Kidney capillary endothelial cell (primary cell): ENCODE measurements at regions not wholly inside any gene's neighbourhood (a gene's known extent, or its start where the extent isn't known, plus 50 kb on each side); places are given as distances from the start of the nearest gene placed in this dataset.
"Not testable (repeated sequence)": the region's sequence is repeated elsewhere in the genome, so short reads cannot be mapped to it uniquely, and the experiment has no call there.

Source experiments
- DNase-seq: peaks from one replicate; pipeline ENCODE4 v3.0.0-alpha.2; 2018; ENCODE audit warnings: low spot score

GRCh38 chr14:35988550-35988949 lies 162.4 kb downstream of the BRMS1L start:
- DNase-seq, result no peak

GRCh38 chr14:35987731-35988130 lies 161.6 kb downstream of the BRMS1L start:
- DNase-seq, result no peak

GRCh38 chr14:35986219-35986573 lies 160.1 kb downstream of the BRMS1L start:
- no peak for DNase-seq

- no peak for DNase-seq
These were observed 159.5 kb downstream of the BRMS1L start for GRCh38 chr14:35985474-35986218.

DNA sequence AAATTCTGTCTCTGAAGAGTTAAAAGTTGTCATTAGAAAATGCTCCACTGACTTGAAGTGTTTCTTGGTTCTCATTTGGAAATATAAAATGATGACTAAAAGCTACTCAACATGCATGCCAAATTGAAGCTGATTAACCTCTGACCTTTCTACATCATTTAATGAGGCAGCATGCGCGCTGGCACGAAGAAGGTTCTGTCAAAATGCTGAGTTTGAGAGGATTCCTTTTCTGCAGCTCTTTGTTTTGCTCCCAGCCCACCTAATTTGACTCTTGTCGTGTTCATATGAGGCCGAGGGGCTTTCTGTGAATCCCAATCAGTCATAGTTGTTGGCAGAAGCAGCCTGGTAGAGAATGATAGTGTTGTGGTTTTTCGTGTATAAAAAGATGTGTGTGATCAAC lies 153.4 kb downstream of the BRMS1L start:
- no peak for DNase-seq

GRCh38 chr14:35978561-35978960 lies 152.4 kb downstream of the BRMS1L start:
- no peak for DNase-seq

GRCh38 chr14:35975814-35976213 lies 149.7 kb downstream of the BRMS1L start:
- no peak for DNase-seq

DNA sequence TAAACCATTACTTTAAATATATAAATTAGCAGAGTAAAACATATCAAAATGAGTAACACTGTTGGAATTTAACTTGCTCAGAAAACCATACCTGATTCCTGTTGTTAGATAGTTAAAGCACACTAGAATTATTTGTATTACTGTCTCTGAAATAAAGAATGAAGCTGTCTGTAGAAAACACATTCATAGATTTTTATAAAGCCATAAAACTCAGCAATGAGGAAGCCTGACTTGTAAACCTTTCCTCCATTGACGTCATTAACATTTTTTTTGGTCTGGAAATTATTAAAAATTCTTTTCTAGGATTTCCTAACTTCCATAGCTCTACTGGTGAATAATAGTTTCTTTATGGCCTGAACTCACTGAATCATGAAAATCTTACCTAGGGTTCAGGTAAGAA lies 147.6 kb downstream of the BRMS1L start:
- DNase-seq, result no peak

- no peak for DNase-seq
These were observed 146.0 kb downstream of the BRMS1L start for GRCh38 chr14:35971965-35972630.

DNA sequence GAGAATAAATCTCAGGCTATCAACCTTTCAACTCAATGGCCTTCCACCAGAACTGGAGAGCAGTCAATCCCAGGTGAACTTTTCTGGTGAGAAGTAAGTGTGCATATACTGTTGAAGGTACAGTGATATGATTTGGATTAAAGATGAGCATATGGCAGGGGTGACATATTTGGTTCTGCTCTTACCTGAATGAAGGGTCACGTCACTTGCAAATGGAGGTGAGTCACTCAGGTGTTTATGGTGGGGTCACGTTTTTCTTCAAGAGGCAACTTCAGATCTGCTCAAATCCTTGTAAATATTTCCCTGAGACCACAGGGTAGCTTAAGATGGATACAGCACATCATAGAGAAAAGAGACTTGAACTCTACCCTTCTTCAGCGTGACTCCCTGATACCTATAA lies 143.2 kb downstream of the BRMS1L start:
- no peak for DNase-seq

DNA sequence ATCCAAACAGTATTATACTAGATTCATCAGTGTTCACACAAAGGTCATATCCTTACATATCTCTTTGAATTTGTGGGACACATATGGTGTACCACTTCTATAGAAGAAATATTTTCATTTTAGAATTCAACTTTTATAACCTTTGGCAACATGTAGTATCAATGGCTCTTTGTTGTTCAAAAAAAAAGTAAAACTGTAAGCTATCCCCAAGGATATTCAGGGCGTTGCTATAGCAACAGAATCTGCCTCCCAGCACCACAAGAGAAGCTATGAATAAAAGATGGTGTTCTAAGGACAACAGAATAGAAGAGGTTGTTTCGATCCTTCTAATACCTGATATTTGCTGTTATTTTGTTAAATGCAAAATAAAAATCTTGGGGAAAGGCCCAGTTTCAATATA lies 139.3 kb downstream of the BRMS1L start:
- DNase-seq, result no peak

- no peak for DNase-seq
These were observed 138.7 kb downstream of the BRMS1L start for GRCh38 chr14:35964697-35965286.

DNA sequence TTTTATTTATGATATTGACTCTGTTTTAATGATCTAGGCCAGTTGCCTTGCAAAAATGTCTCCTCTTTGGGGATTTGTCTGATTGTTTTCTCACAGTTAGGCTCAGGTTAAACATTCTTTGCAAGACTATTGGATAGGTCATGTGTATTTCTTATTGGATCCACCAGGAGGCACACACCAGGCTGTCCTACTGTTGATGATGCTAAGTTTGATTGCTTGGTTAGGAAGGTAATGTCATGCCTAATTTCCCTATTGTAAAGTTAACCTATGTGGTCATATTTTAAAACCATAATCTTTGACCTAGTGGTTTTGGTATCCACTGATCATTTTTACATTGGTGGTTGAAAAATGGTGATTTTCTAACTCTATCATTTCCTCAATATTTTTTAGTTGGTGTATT lies 137.1 kb downstream of the BRMS1L start:
- no peak for DNase-seq

DNA sequence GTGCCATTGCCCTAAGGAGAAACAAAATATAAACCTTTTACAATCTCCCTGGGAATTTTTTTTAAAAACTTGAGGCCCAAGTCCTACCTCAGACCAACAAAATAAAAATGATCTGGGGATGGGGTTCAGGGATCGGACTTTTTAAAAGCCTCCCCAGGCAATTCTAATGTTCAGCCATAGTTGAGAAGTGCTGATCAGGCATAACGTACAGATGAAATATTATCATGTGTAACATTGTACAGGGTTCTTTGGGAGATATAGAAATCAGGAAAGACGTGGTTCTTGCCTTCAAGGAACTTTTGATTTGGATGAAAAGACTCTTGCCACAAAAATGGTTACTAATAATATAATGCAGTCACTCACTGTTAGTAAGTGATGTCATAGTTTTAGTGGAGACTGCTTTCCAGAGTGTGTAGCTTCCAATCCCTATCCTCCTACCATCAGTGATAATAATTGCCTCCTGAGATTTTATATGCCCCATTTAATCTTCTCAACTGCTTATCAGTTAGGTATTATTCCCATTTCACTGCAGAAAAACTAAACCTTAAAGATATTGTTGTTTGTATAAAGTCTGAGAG lies 135.6 kb downstream of the BRMS1L start:
- DNase-seq, result no peak

GRCh38 chr14:35959835-35960234 lies 133.7 kb downstream of the BRMS1L start:
- no peak for DNase-seq

DNA sequence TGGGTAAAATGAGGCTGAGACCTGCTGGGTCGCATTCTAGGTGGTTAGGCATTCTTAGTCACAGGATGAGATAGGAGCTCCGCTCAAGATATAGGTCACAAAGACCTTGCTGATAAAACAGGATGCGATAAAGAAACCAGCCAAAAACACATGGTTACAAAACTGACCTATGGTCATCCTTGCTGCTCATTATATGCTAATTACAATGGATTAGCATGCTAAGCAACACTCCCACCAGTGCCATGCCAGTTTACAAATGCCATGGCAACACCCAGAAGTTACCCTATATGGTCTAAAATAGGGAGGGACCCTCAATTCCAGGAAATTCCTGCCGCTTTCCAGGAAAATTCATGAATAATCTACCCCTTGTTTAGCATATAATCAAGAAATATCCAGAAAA lies 132.4 kb downstream of the BRMS1L start:
- no peak for DNase-seq

- no peak for DNase-seq
These were observed 130.4 kb downstream of the BRMS1L start for GRCh38 chr14:35956376-35957085.

GRCh38 chr14:35952584-35952983 lies 126.4 kb downstream of the BRMS1L start:
- DNase-seq, result no peak

DNA sequence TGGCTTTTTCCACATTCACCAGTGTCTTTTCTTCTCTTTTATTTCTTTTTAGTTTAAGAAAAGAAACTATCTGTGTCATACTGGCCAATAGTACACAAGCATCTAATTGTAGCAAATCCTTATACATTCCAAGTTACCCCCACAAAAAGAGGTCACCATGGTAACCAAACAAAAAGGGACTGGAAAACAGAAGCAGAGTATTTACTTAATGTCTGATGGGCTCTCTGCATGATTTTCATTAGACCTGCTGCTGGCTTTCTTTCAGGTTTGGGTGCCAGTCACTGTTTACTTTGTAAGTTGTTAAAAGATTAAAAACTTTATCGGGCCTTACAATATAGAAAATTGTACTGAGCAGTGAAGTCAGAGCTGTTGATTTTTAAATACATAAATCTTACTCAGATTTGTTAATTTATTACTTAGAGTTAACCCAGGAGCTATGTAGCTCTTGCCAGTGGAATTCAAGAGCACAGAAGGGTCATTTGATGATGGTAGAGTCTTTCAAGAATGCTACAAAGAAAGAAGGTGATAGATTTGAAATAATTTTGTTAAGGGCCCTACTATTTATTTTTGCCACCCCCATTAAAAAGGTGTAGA lies 123.9 kb downstream of the BRMS1L start:
- no peak for DNase-seq

DNA sequence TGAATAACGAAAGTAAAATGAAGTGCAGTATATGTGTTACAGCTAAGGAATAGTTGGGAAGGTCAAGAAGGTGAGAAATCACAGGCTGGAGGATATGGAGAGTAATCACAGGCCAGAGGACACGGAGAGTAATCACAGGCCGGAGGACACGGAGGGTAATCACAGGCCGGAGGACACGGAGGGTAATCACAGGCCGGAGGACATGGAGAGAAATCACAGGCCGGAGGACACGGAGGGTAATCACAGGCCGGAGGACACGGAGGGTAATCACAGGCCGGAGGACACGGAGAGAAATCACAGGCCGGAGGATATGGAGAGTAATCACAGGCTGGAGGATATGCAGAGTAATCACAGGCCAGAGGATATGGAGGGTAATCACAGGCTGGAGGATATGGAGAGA lies 121.8 kb downstream of the BRMS1L start:
- not testable (repeated sequence) for DNase-seq

- no peak for DNase-seq
These were observed 118.7 kb downstream of the BRMS1L start for GRCh38 chr14:35944847-35945246.

- no peak for DNase-seq
These were observed 114.2 kb downstream of the BRMS1L start for GRCh38 chr14:35940291-35940690.
